ENCODE measurements at regions not wholly inside any gene's neighbourhood (a gene's known extent, or its start where the extent isn't known, plus 50 kb on each side); places are given as distances from the start of the nearest gene placed in this dataset.

GRCh38 chr12:116473416-116473815, 85.8 kb upstream of the MAP1LC3B2 start:
- no peak for ATAC-seq
- Mint-ChIP-seq H3K36me3 (ENCODE audit: insufficient read depth) (no peaks in the 10 kb centered on the region), H3K9me3 (peaks cover 15% of the 10 kb centered on the region), H3K27me3 (ENCODE audit: low read depth) (no peaks in the 10 kb centered on the region), H3K4me3 (no peak overlapping the region), H3K4me1 (ENCODE audit: low read depth) (no peaks in the 10 kb centered on the region)
- no peak for DNase-seq

- ATAC-seq (no peak), DNase-seq (no peak)
- H3K4me1 Mint-ChIP-seq (ENCODE audit: low read depth) = no peaks in the 10 kb centered on the region
- H3K4me3 Mint-ChIP-seq = no peak overlapping the region
- H3K36me3 Mint-ChIP-seq (ENCODE audit: insufficient read depth) = no peaks in the 10 kb centered on the region
- peaks cover 15% of the 10 kb centered on the region for H3K9me3 Mint-ChIP-seq
- H3K27me3 Mint-ChIP-seq (ENCODE audit: low read depth) = no peaks in the 10 kb centered on the region
These were observed 84.8 kb upstream of the MAP1LC3B2 start for GRCh38 chr12:116474331-116474730.

GRCh38 chr12:116474899-116475298, 84.3 kb upstream of the MAP1LC3B2 start:
- H3K9me3 Mint-ChIP-seq = peaks cover 15% of the 10 kb centered on the region

GRCh38 chr12:116476227-116476822, 82.9 kb upstream of the MAP1LC3B2 start:
- ATAC-seq = no peak
- H3K27me3 Mint-ChIP-seq (ENCODE audit: low read depth) = no peaks in the 10 kb centered on the region
- H3K36me3 Mint-ChIP-seq (ENCODE audit: insufficient read depth) = no peaks in the 10 kb centered on the region
- H3K9me3 Mint-ChIP-seq = peaks cover 15% of the 10 kb centered on the region
- no peak overlapping the region for H3K4me3 Mint-ChIP-seq
- H3K4me1 Mint-ChIP-seq (ENCODE audit: low read depth) = peaks cover 11% of the 10 kb centered on the region
- no peak for DNase-seq

More at GRCh38 chr12:116474899-116475298, 84.3 kb upstream of the MAP1LC3B2 start:
- Mint-ChIP-seq H3K4me3 (no peak overlapping the region), H3K27me3 (ENCODE audit: low read depth) (no peaks in the 10 kb centered on the region), H3K36me3 (ENCODE audit: insufficient read depth) (no peaks in the 10 kb centered on the region), H3K4me1 (ENCODE audit: low read depth) (peaks cover under 1% of the 10 kb centered on the region)
- DNase-seq = no peak
- no peak for ATAC-seq

GRCh38 chr12:116478243-116478773, 80.9 kb upstream of the MAP1LC3B2 start:
- ATAC-seq (no peak), DNase-seq (no peak)
- peaks cover 15% of the 10 kb centered on the region for H3K9me3 Mint-ChIP-seq
- peaks cover 11% of the 10 kb centered on the region for H3K4me1 Mint-ChIP-seq (ENCODE audit: low read depth)
- H3K4me3 Mint-ChIP-seq = no peak overlapping the region
- H3K27me3 Mint-ChIP-seq (ENCODE audit: low read depth) = no peaks in the 10 kb centered on the region
- no peaks in the 10 kb centered on the region for H3K36me3 Mint-ChIP-seq (ENCODE audit: insufficient read depth)

- Mint-ChIP-seq H3K27me3 (ENCODE audit: low read depth) (no peaks in the 10 kb centered on the region), H3K9me3 (peaks cover 11% of the 10 kb centered on the region), H3K4me3 (no peak overlapping the region), H3K4me1 (ENCODE audit: low read depth) (peaks cover 11% of the 10 kb centered on the region), H3K36me3 (ENCODE audit: insufficient read depth) (no peaks in the 10 kb centered on the region)
- ATAC-seq (no peak), DNase-seq (no peak)
These were observed 78.9 kb upstream of the MAP1LC3B2 start for GRCh38 chr12:116480210-116480810.

GRCh38 chr12:116481726-116482125, 77.5 kb upstream of the MAP1LC3B2 start:
- H3K4me1 Mint-ChIP-seq (ENCODE audit: low read depth) = peaks cover 11% of the 10 kb centered on the region
- H3K9me3 Mint-ChIP-seq = peaks cover under 1% of the 10 kb centered on the region
- ATAC-seq (no peak), DNase-seq (no peak)
- no peaks in the 10 kb centered on the region for H3K36me3 Mint-ChIP-seq (ENCODE audit: insufficient read depth)
- H3K27me3 Mint-ChIP-seq (ENCODE audit: low read depth) = no peaks in the 10 kb centered on the region
- no peak overlapping the region for H3K4me3 Mint-ChIP-seq

GRCh38 chr12:116482179-116482578, 77.0 kb upstream of the MAP1LC3B2 start:
- DNase-seq = no peak
- Mint-ChIP-seq H3K9me3 (peaks cover 5% of the 10 kb centered on the region), H3K27me3 (ENCODE audit: low read depth) (no peaks in the 10 kb centered on the region), H3K36me3 (ENCODE audit: insufficient read depth) (no peaks in the 10 kb centered on the region), H3K4me1 (ENCODE audit: low read depth) (peaks cover 11% of the 10 kb centered on the region), H3K4me3 (no peak overlapping the region)
- ATAC-seq = no peak

GRCh38 chr12:116482859-116483258, 76.3 kb upstream of the MAP1LC3B2 start:
- DNase-seq = no peak
- no peaks in the 10 kb centered on the region for H3K36me3 Mint-ChIP-seq (ENCODE audit: insufficient read depth)

GRCh38 chr12:116483959-116484750, 75.0 kb upstream of the MAP1LC3B2 start:
- H3K27me3 Mint-ChIP-seq (ENCODE audit: low read depth) = no peaks in the 10 kb centered on the region
- peaks cover 4% of the 10 kb centered on the region for H3K36me3 Mint-ChIP-seq (ENCODE audit: insufficient read depth)
- DNase-seq = no peak
- ATAC-seq = no peak
- H3K4me3 Mint-ChIP-seq = no peak overlapping the region
- peaks cover 11% of the 10 kb centered on the region for H3K4me1 Mint-ChIP-seq (ENCODE audit: low read depth)
- H3K9me3 Mint-ChIP-seq = peaks cover 14% of the 10 kb centered on the region

More at GRCh38 chr12:116482859-116483258, 76.3 kb upstream of the MAP1LC3B2 start:
- peaks cover 7% of the 10 kb centered on the region for H3K9me3 Mint-ChIP-seq
- ATAC-seq = no peak
- H3K4me1 Mint-ChIP-seq (ENCODE audit: low read depth) = peaks cover 11% of the 10 kb centered on the region
- H3K4me3 Mint-ChIP-seq = no peak overlapping the region
- H3K27me3 Mint-ChIP-seq (ENCODE audit: low read depth) = no peaks in the 10 kb centered on the region

- Mint-ChIP-seq H3K9me3 (peaks cover 14% of the 10 kb centered on the region), H3K4me1 (ENCODE audit: low read depth) (peaks cover 11% of the 10 kb centered on the region), H3K27me3 (ENCODE audit: low read depth) (no peaks in the 10 kb centered on the region), H3K4me3 (no peak overlapping the region), H3K36me3 (ENCODE audit: insufficient read depth) (peaks cover 4% of the 10 kb centered on the region)
- no peak for DNase-seq
- ATAC-seq = no peak
These were observed 74.4 kb upstream of the MAP1LC3B2 start for GRCh38 chr12:116484807-116485206.

- peaks cover 4% of the 10 kb centered on the region for H3K36me3 Mint-ChIP-seq (ENCODE audit: insufficient read depth)
- no peak overlapping the region for H3K4me3 Mint-ChIP-seq
These were observed 70.1 kb upstream of the MAP1LC3B2 start for GRCh38 chr12:116489116-116489515.

GRCh38 chr12:116490471-116490870, 68.7 kb upstream of the MAP1LC3B2 start:
- H3K27me3 Mint-ChIP-seq (ENCODE audit: low read depth) = no peaks in the 10 kb centered on the region
- H3K9me3 Mint-ChIP-seq = peaks cover 14% of the 10 kb centered on the region
- H3K4me1 Mint-ChIP-seq (ENCODE audit: low read depth) = no peaks in the 10 kb centered on the region
- no peak for ATAC-seq
- no peak for DNase-seq
- peaks cover 4% of the 10 kb centered on the region for H3K36me3 Mint-ChIP-seq (ENCODE audit: insufficient read depth)
- H3K4me3 Mint-ChIP-seq = no peak overlapping the region

More at GRCh38 chr12:116489116-116489515, 70.1 kb upstream of the MAP1LC3B2 start:
- DNase-seq (no peak), ATAC-seq (no peak)
- H3K9me3 Mint-ChIP-seq = peaks cover 14% of the 10 kb centered on the region
- H3K27me3 Mint-ChIP-seq (ENCODE audit: low read depth) = no peaks in the 10 kb centered on the region
- H3K4me1 Mint-ChIP-seq (ENCODE audit: low read depth) = no peaks in the 10 kb centered on the region

- Mint-ChIP-seq H3K36me3 (ENCODE audit: insufficient read depth) (peaks cover 4% of the 10 kb centered on the region), H3K4me3 (no peak overlapping the region), H3K4me1 (ENCODE audit: low read depth) (no peaks in the 10 kb centered on the region), H3K27me3 (ENCODE audit: low read depth) (no peaks in the 10 kb centered on the region), H3K9me3 (peaks cover 8% of the 10 kb centered on the region)
- ATAC-seq (no peak), DNase-seq (no peak)
These were observed 66.4 kb upstream of the MAP1LC3B2 start for GRCh38 chr12:116492703-116493324.

All from activated T-cell treated with anti-CD3 and anti-CD28 coated beads, Interleukin-2, amount 50 U/mL, for 4 hours (primary cell).